ENCODE measurements at regions not wholly inside any gene's neighbourhood (a gene's known extent, or its start where the extent isn't known, plus 50 kb on each side); places are given as distances from the start of the nearest gene placed in this dataset.
"Not testable (repeated sequence)": the region's sequence is repeated elsewhere in the genome, so short reads cannot be mapped to it uniquely, and the experiment has no call there.

- no peak overlapping the region for H3K4me3 ChIP-seq (ENCODE audit: control insufficient read depth, low read depth, low read length)
- DNase-seq (ENCODE audit: low read depth), result no peak
- TF ChIP-seq CTCF (IDR thresholded peaks at IDR 0.05; ENCODE audit: control insufficient read depth, insufficient read depth, low read depth, low read length, missing control alignments), result peak; percentile 50
Measured at GRCh38 chr16:85528528-85529387, 84.4 kb upstream of the GSE1 start.

GRCh38 chr16:85529489-85530369 lies 83.4 kb upstream of the GSE1 start:
- no peak overlapping the region for H3K4me3 ChIP-seq (ENCODE audit: control insufficient read depth, low read depth, low read length)
- TF ChIP-seq CTCF (IDR thresholded peaks at IDR 0.05; ENCODE audit: control insufficient read depth, insufficient read depth, low read depth, low read length, missing control alignments), result no peak
- DNase-seq (ENCODE audit: low read depth), result no peak

GRCh38 chr16:85530370-85530739 lies 82.8 kb upstream of the GSE1 start:
- TF ChIP-seq CTCF (IDR thresholded peaks at IDR 0.05; ENCODE audit: control insufficient read depth, insufficient read depth, low read depth, low read length, missing control alignments), result no peak
- no peak for DNase-seq (ENCODE audit: low read depth)
- no peak overlapping the region for H3K4me3 ChIP-seq (ENCODE audit: control insufficient read depth, low read depth, low read length)

GRCh38 chr16:85531516-85531915 lies 81.6 kb upstream of the GSE1 start:
- no peak overlapping the region for H3K4me3 ChIP-seq (ENCODE audit: control insufficient read depth, low read depth, low read length)
- DNase-seq (ENCODE audit: low read depth), result no peak
- no peak for TF ChIP-seq CTCF (IDR thresholded peaks at IDR 0.05; ENCODE audit: control insufficient read depth, insufficient read depth, low read depth, low read length, missing control alignments)

- DNase-seq (ENCODE audit: low read depth), result no peak
- no peak for TF ChIP-seq CTCF (IDR thresholded peaks at IDR 0.05; ENCODE audit: control insufficient read depth, insufficient read depth, low read depth, low read length, missing control alignments)
- no peak overlapping the region for H3K4me3 ChIP-seq (ENCODE audit: control insufficient read depth, low read depth, low read length)
Measured at GRCh38 chr16:85532147-85532546, 81.0 kb upstream of the GSE1 start.

GRCh38 chr16:85533593-85533992 lies 79.5 kb upstream of the GSE1 start:
- not testable (repeated sequence) for DNase-seq (ENCODE audit: low read depth); H3K4me3 ChIP-seq (ENCODE audit: control insufficient read depth, low read depth, low read length)
